ENCODE measurements at regions not wholly inside any gene's neighbourhood (a gene's known extent, or its start where the extent isn't known, plus 50 kb on each side); places are given as distances from the start of the nearest gene placed in this dataset.
"Not testable (repeated sequence)": the region's sequence is repeated elsewhere in the genome, so short reads cannot be mapped to it uniquely, and the experiment has no call there.

GRCh38 chr2:6109831-6110230 lies 417.6 kb downstream of the SOX11 start:
- FAIRE-seq, result no peak
- no peak for TF ChIP-seq POLR2A (IDR thresholded peaks at IDR 0.05; ENCODE audit: low read depth, low read length)
- no peak for DNase-seq (ENCODE audit: insufficient read length, low spot score)

GRCh38 chr2:6111781-6112261 lies 419.6 kb downstream of the SOX11 start:
- no peak for DNase-seq (ENCODE audit: insufficient read length, low spot score)
- FAIRE-seq, result no peak
- TF ChIP-seq POLR2A (IDR thresholded peaks at IDR 0.05; ENCODE audit: low read depth, low read length), result no peak

GRCh38 chr2:6113786-6114185 lies 421.6 kb downstream of the SOX11 start:
- FAIRE-seq, result no peak
- no peak for DNase-seq (ENCODE audit: insufficient read length, low spot score)
- TF ChIP-seq POLR2A (IDR thresholded peaks at IDR 0.05; ENCODE audit: low read depth, low read length), result no peak

GRCh38 chr2:6127718-6128117 lies 435.5 kb downstream of the SOX11 start:
- FAIRE-seq, result no peak
- TF ChIP-seq POLR2A (IDR thresholded peaks at IDR 0.05; ENCODE audit: low read depth, low read length), result no peak
- no peak for DNase-seq (ENCODE audit: insufficient read length, low spot score)

- FAIRE-seq (no peak), DNase-seq (ENCODE audit: insufficient read length, low spot score) (no peak)
- TF ChIP-seq POLR2A (IDR thresholded peaks at IDR 0.05; ENCODE audit: low read depth, low read length), result no peak
These were observed 447.0 kb downstream of the SOX11 start for GRCh38 chr2:6139142-6139541.

GRCh38 chr2:6139916-6140315 lies 447.7 kb downstream of the SOX11 start:
- no peak for TF ChIP-seq POLR2A (IDR thresholded peaks at IDR 0.05; ENCODE audit: low read depth, low read length)
- no peak for FAIRE-seq
- DNase-seq (ENCODE audit: insufficient read length, low spot score), result no peak

GRCh38 chr2:6140509-6140908 lies 448.3 kb downstream of the SOX11 start:
- no peak for DNase-seq (ENCODE audit: insufficient read length, low spot score)
- TF ChIP-seq POLR2A (IDR thresholded peaks at IDR 0.05; ENCODE audit: low read depth, low read length), result no peak
- no peak for FAIRE-seq

- FAIRE-seq, result no peak
- no peak for DNase-seq (ENCODE audit: insufficient read length, low spot score)
- no peak for TF ChIP-seq POLR2A (IDR thresholded peaks at IDR 0.05; ENCODE audit: low read depth, low read length)
These were observed 451.6 kb downstream of the SOX11 start for GRCh38 chr2:6143812-6144211.

GRCh38 chr2:6147215-6147614 lies 455.0 kb downstream of the SOX11 start:
- DNase-seq (ENCODE audit: insufficient read length, low spot score); FAIRE-seq: not testable (repeated sequence)

GRCh38 chr2:6148882-6149281 lies 456.7 kb downstream of the SOX11 start:
- TF ChIP-seq POLR2A (IDR thresholded peaks at IDR 0.05; ENCODE audit: low read depth, low read length), result no peak
- FAIRE-seq, result no peak

GRCh38 chr2:6159606-6160005 lies 467.4 kb downstream of the SOX11 start:
- no peak for DNase-seq (ENCODE audit: insufficient read length, low spot score)
- FAIRE-seq, result no peak
- no peak for TF ChIP-seq POLR2A (IDR thresholded peaks at IDR 0.05; ENCODE audit: low read depth, low read length)

More at GRCh38 chr2:6148882-6149281, 456.7 kb downstream of the SOX11 start:
- DNase-seq (ENCODE audit: insufficient read length, low spot score), result no peak

- DNase-seq (ENCODE audit: insufficient read length, low spot score) (no peak), FAIRE-seq (no peak)
- no peak for TF ChIP-seq POLR2A (IDR thresholded peaks at IDR 0.05; ENCODE audit: low read depth, low read length)
These were observed 471.7 kb downstream of the SOX11 start for GRCh38 chr2:6163932-6164331.

GRCh38 chr2:6164986-6165747 lies 473.0 kb downstream of the SOX11 start:
- FAIRE-seq (no peak), DNase-seq (ENCODE audit: insufficient read length, low spot score) (no peak)
- no peak for TF ChIP-seq POLR2A (IDR thresholded peaks at IDR 0.05; ENCODE audit: low read depth, low read length)

GRCh38 chr2:6167592-6168138 lies 475.5 kb downstream of the SOX11 start:
- DNase-seq (ENCODE audit: insufficient read length, low spot score) (no peak), FAIRE-seq (no peak)
- no peak for TF ChIP-seq POLR2A (IDR thresholded peaks at IDR 0.05; ENCODE audit: low read depth, low read length)

GRCh38 chr2:6168485-6168884 lies 476.3 kb downstream of the SOX11 start:
- TF ChIP-seq POLR2A (IDR thresholded peaks at IDR 0.05; ENCODE audit: low read depth, low read length), result no peak
- DNase-seq (ENCODE audit: insufficient read length, low spot score) (no peak), FAIRE-seq (no peak)

All from H54 (cell line).